Ovary (tissue), 7 donors: ENCODE measurements at regions not wholly inside any gene's neighbourhood (a gene's known extent, or its start where the extent isn't known, plus 50 kb on each side); places are given as distances from the start of the nearest gene placed in this dataset.
"Not testable (repeated sequence)": the region's sequence is repeated elsewhere in the genome, so short reads cannot be mapped to it uniquely, and the experiment has no call there.

ENCODE experiments used
- DNase-seq, 5 donors: peaks; one replicate each; pipeline ENCODE4 v3.0.0-alpha.2; 2019 to 2020
- H3K27ac ChIP-seq, 2 donors: fragments of 200-600 bp; one replicate each; pipeline versions ENCODE4 v1.5.1 to v1.8.0; 2019 to 2022
- H3K27me3 ChIP-seq: fragments of 200-600 bp; one replicate; pipeline ENCODE4 v1.8.0; 2022
- H3K36me3 ChIP-seq: fragments of 200-600 bp; sonication (generic); one replicate; pipeline ENCODE4 v1.5.1; 2019
- H3K4me1 ChIP-seq: one replicate; pipeline ENCODE4 v1.8.1; 2013; ENCODE audit warnings: mild to moderate bottlenecking, moderate library complexity; ENCODE audit not compliant: insufficient read depth
- H3K4me3 ChIP-seq: fragments of 200-600 bp; sonication (generic); one replicate; pipeline ENCODE4 v1.5.1; 2017
- H3K9me3 ChIP-seq, 2 donors: fragments of 200-600 bp in 1 of 2; sonication (generic) in 1 of 2; one replicate each; pipeline versions ENCODE4 v1.5.1 to v1.8.1; 2013 to 2019; ENCODE audit warnings: mild to moderate bottlenecking in 1 of 2, moderate library complexity in 1 of 2
- EP300 ChIP-seq: sonication (generic); formaldehyde crosslinking; IDR thresholded peaks from one replicate; pipeline ENCODE4 v1.6.1; 2017; ENCODE audit warnings: antibody characterized with exemption
- POLR2A ChIP-seq: fragments of 450-650 bp; IDR thresholded peaks from one replicate; pipeline ENCODE4 v1.6.1; 2017; ENCODE audit warnings: antibody characterized with exemption, mild to moderate bottlenecking, moderate library complexity
- WGBS, 3 donors: extraction: QIAGEN DNeasy Blood & Tissue Kit in 1 of 3; methylation state at CpG; one replicate each; pipeline versions ENCODE4 v1.1.5 to v1.1.7; 2013 to 2017; 5-methylcytosine and 5-hydroxymethylcytosine counted together
- intact Hi-C, 4 donors: fragments of 100-400 bp; cut with DNase I; formaldehyde crosslinking; loops; one replicate each; pipeline versions ENCODE4 v1.11.0 to v1.15.1; 2022 to 2023
- TF ChIP-seq, protein P1 (sequence below), 3 donors: fragments of 450-650 bp in 2 of 3; fragments of 200-600 bp in 1 of 3; IDR thresholded peaks; one replicate each; pipeline versions ENCODE4 v1.5.1 to v1.8.0; 2016 to 2022; ENCODE audit warnings: antibody characterized with exemption in 3 of 3, mild to moderate bottlenecking in 1 of 3
- donor health status: DM: no; HTN: no; CAD: no; lungs with moderate emphysema.
- donor health status: DM: no; HTN: no; CAD: no.
- donor health status: Bipolar disorder and iron deficiency.
- donor health status: DM: no; HTN: no; CAD: no.
- donor health status: DM: yes; HTN: yes; CAD: no.

DNA sequence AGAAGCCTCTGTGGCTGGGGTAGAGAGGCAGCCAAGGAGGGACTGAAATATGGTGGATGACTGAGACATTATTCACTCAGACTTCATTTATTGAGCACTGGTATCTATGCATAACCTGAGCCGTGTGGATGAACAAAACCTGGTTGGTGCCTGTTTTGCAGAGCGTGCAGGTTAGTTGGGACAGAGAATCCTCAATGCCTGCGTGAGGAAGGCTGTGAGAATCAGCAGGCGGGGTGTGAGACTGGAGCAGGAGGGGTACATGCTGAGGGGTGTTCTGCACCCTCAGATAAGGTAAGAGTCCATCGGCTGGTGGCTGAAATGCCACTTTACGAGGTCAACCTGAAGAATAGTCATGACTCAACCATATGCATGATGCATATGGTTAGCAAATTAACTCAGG lies 271.6 kb downstream of the MED10 start:
- intact Hi-C loops, result no loop called here
- H3K4me1 ChIP-seq, result no peaks in the 10 kb centered on the region
- H3K27ac ChIP-seq, result no peak overlapping the region
- no peaks in the 10 kb centered on the region for H3K27me3 ChIP-seq
- H3K4me3 ChIP-seq, result no peak overlapping the region
- no peak for DNase-seq
- WGBS, 3 donors, result 84 to 91% (median 90%) methylated on average over 6 of the region's 6 CpGs
- H3K36me3 ChIP-seq, result no peaks in the 10 kb centered on the region
- no peaks in the 10 kb centered on the region for H3K9me3 ChIP-seq
- TF ChIP-seq POLR2A (no peak), EP300 (no peak)
- TF ChIP-seq, protein P1, sequence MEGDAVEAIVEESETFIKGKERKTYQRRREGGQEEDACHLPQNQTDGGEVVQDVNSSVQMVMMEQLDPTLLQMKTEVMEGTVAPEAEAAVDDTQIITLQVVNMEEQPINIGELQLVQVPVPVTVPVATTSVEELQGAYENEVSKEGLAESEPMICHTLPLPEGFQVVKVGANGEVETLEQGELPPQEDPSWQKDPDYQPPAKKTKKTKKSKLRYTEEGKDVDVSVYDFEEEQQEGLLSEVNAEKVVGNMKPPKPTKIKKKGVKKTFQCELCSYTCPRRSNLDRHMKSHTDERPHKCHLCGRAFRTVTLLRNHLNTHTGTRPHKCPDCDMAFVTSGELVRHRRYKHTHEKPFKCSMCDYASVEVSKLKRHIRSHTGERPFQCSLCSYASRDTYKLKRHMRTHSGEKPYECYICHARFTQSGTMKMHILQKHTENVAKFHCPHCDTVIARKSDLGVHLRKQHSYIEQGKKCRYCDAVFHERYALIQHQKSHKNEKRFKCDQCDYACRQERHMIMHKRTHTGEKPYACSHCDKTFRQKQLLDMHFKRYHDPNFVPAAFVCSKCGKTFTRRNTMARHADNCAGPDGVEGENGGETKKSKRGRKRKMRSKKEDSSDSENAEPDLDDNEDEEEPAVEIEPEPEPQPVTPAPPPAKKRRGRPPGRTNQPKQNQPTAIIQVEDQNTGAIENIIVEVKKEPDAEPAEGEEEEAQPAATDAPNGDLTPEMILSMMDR (IDR thresholded peaks at IDR 0.05), result no peak

DNA sequence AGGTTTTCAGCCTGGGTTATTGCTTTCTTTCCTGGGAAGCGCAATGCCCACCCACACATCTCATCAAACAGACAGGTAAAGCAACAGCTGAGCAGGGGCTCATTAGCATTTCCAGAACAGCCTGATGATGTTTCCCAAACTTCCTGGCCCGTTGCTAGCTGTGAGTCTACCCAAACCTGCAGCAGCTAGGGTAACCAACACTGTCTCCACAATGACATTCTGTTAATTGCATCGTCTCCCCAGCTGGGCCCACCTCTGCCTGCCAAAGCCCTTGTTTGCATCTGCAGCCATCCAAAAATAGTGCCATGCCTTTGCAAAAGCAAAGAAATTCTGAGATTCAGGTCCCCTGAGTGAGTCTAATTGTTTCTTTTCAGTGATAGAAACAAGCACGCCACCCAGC lies 273.0 kb downstream of the MED10 start:
- H3K4me3 ChIP-seq, result no peak overlapping the region
- no peak overlapping the region for H3K27ac ChIP-seq
- intact Hi-C loops, result no loop called here
- H3K4me1 ChIP-seq, result no peaks in the 10 kb centered on the region
- no peak for TF ChIP-seq EP300
- TF ChIP-seq, protein P1 (IDR thresholded peaks at IDR 0.05), result no peak
- no peak for TF ChIP-seq POLR2A
- no peaks in the 10 kb centered on the region for H3K9me3 ChIP-seq
- H3K36me3 ChIP-seq, result no peaks in the 10 kb centered on the region
- no peak for DNase-seq
- WGBS, 3 donors, result 68 to 71% (median 68%) methylated on average over 4 of the region's 4 CpGs
- no peaks in the 10 kb centered on the region for H3K27me3 ChIP-seq

DNA sequence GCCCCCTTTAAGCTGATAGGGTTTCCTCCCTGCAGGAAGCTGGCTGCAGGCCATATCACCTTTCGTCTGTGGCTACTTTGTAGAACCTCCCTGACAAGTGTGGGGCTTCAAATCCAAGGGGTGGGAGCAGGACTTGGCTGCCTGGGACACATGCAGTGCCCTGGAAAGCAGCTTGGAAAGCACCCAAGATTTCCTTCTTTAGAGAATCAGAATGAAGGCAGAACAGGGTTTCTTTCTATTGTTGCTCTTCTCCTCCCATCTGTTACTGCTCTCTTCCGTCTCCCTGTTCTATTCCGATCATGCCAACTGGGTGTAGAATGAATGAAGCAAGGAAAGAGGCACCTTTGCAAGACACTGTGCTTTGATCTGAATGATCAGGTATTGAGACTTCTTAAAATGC lies 282.2 kb downstream of the MED10 start:
- DNase-seq, result no peak
- no peak for TF ChIP-seq POLR2A
- TF ChIP-seq, protein P1 (IDR thresholded peaks at IDR 0.05), result no peak
- TF ChIP-seq EP300, result no peak
- no peaks in the 10 kb centered on the region for H3K36me3 ChIP-seq
- intact Hi-C loops, result no loop called here
- H3K4me3 ChIP-seq, result no peak overlapping the region
- no peak overlapping the region for H3K27ac ChIP-seq
- no peaks in the 10 kb centered on the region for H3K9me3 ChIP-seq
- 11 to 13% (median 12%) methylated on average over 3 of the region's 3 CpGs for WGBS, 3 donors
- H3K27me3 ChIP-seq, result no peaks in the 10 kb centered on the region
- no peaks in the 10 kb centered on the region for H3K4me1 ChIP-seq

- H3K36me3 ChIP-seq, intact Hi-C loops, DNase-seq, H3K4me3 ChIP-seq, H3K27me3 ChIP-seq, H3K27ac ChIP-seq, H3K4me1 ChIP-seq, H3K9me3 ChIP-seq: not testable (repeated sequence)
- 76 to 87% (median 79%) methylated on average over 1 of the region's 1 CpG for WGBS, 3 donors
Measured at GRCh38 chr5:6094180-6094579, 284.2 kb downstream of the MED10 start.

- TF ChIP-seq POLR2A (no peak), EP300 (no peak)
- TF ChIP-seq, protein P1 (IDR thresholded peaks at IDR 0.05), result no peak
- Histone ChIP-seq H3K9me3 (no peaks in the 10 kb centered on the region), H3K27ac (no peak overlapping the region), H3K4me1 (no peaks in the 10 kb centered on the region), H3K4me3 (no peak overlapping the region), H3K36me3 (no peaks in the 10 kb centered on the region), H3K27me3 (no peaks in the 10 kb centered on the region)
- WGBS, 3 donors, result 76 to 93% (median 79%) methylated on average over 1 of the region's 1 CpG
- DNase-seq, result no peak
- intact Hi-C loops, result no loop called here
Measured at GRCh38 chr5:6090838-6091237, 287.5 kb downstream of the MED10 start.
